Stomach (tissue), 4 donors: ENCODE measurements at regions not wholly inside any gene's neighbourhood (a gene's known extent, or its start where the extent isn't known, plus 50 kb on each side); places are given as distances from the start of the nearest gene placed in this dataset.

ENCODE experiments used
- POLR2A ChIP-seq, 4 donors: fragments of 450-650 bp; IDR thresholded peaks; one replicate each; pipeline ENCODE4 v1.6.1; 2016; ENCODE audit warnings: antibody characterized with exemption in 4 of 4, control low read depth in 2 of 4, mild to moderate bottlenecking in 1 of 4, moderate library complexity in 1 of 4
- TF ChIP-seq, protein P1 (sequence below), 7 experiments: fragments of 450-650 bp in 4 of 7; fragments of 200-600 bp in 3 of 7; sonication (generic) in 3 of 7; IDR thresholded peaks; one replicate each; pipeline ENCODE4 v1.5.1; 2016 to 2019; ENCODE audit warnings: antibody characterized with exemption in 7 of 7, control low read depth in 2 of 7, mild to moderate bottlenecking in 1 of 7

GRCh38 chr9:38240051-38240450 lies 152.5 kb upstream of the ALDH1B1 start:
- TF ChIP-seq, protein P1, sequence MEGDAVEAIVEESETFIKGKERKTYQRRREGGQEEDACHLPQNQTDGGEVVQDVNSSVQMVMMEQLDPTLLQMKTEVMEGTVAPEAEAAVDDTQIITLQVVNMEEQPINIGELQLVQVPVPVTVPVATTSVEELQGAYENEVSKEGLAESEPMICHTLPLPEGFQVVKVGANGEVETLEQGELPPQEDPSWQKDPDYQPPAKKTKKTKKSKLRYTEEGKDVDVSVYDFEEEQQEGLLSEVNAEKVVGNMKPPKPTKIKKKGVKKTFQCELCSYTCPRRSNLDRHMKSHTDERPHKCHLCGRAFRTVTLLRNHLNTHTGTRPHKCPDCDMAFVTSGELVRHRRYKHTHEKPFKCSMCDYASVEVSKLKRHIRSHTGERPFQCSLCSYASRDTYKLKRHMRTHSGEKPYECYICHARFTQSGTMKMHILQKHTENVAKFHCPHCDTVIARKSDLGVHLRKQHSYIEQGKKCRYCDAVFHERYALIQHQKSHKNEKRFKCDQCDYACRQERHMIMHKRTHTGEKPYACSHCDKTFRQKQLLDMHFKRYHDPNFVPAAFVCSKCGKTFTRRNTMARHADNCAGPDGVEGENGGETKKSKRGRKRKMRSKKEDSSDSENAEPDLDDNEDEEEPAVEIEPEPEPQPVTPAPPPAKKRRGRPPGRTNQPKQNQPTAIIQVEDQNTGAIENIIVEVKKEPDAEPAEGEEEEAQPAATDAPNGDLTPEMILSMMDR (IDR thresholded peaks at IDR 0.05) = no peak
- TF ChIP-seq POLR2A (IDR thresholded peaks at IDR 0.05) = no peak
